RKO (cell line): ENCODE measurements at regions not wholly inside any gene's neighbourhood (a gene's known extent, or its start where the extent isn't known, plus 50 kb on each side); places are given as distances from the start of the nearest gene placed in this dataset.
"Not testable (repeated sequence)": the region's sequence is repeated elsewhere in the genome, so short reads cannot be mapped to it uniquely, and the experiment has no call there.

Source experiments
- DNase-seq: peaks from one replicate; pipeline ENCODE4 v3.0.0-alpha.2; 2016; ENCODE audit warnings: low spot score

- no peak for DNase-seq
These were observed 215.5 kb downstream of the GLRX3 start for GRCh38 chr10:130351466-130352290.

- no peak for DNase-seq
These were observed 216.1 kb downstream of the GLRX3 start for GRCh38 chr10:130352291-130352645.

- no peak for DNase-seq
These were observed 217.9 kb downstream of the GLRX3 start for GRCh38 chr10:130353928-130354572.

GRCh38 chr10:130354573-130354954 is 218.4 kb downstream of the GLRX3 start:
- no peak for DNase-seq

- DNase-seq: no peak
These were observed 219.0 kb downstream of the GLRX3 start for GRCh38 chr10:130354976-130355795.

- DNase-seq: not testable (repeated sequence)
These were observed 220.2 kb downstream of the GLRX3 start for GRCh38 chr10:130356429-130356828.

GRCh38 chr10:130357226-130357625 is 221.0 kb downstream of the GLRX3 start:
- no peak for DNase-seq

GRCh38 chr10:130357951-130358350 is 221.8 kb downstream of the GLRX3 start:
- DNase-seq: no peak

- DNase-seq: no peak
These were observed 222.9 kb downstream of the GLRX3 start for GRCh38 chr10:130358981-130359650.

GRCh38 chr10:130359711-130360110 is 223.5 kb downstream of the GLRX3 start:
- no peak for DNase-seq

- no peak for DNase-seq
These were observed 224.7 kb downstream of the GLRX3 start for GRCh38 chr10:130360826-130361311.

GRCh38 chr10:130361351-130362105 is 225.3 kb downstream of the GLRX3 start:
- no peak for DNase-seq

GRCh38 chr10:130362308-130362761 is 226.1 kb downstream of the GLRX3 start:
- DNase-seq: no peak

- DNase-seq: no peak
These were observed 226.9 kb downstream of the GLRX3 start for GRCh38 chr10:130363051-130363450.

GRCh38 chr10:130363899-130364445 is 227.8 kb downstream of the GLRX3 start:
- DNase-seq: no peak

- DNase-seq: no peak
These were observed 228.6 kb downstream of the GLRX3 start for GRCh38 chr10:130364631-130365411.

GRCh38 chr10:130368761-130369560 is 232.8 kb downstream of the GLRX3 start:
- DNase-seq: no peak

- no peak for DNase-seq
These were observed 233.6 kb downstream of the GLRX3 start for GRCh38 chr10:130369645-130370381.
